Epidermal melanocyte (primary cell): ENCODE measurements at regions not wholly inside any gene's neighbourhood (a gene's known extent, or its start where the extent isn't known, plus 50 kb on each side); places are given as distances from the start of the nearest gene placed in this dataset.
"Not testable (repeated sequence)": the region's sequence is repeated elsewhere in the genome, so short reads cannot be mapped to it uniquely, and the experiment has no call there.

Experiments used
- DNase-seq: peaks from one replicate; pipeline ENCODE4 v3.0.0; 2011; ENCODE audit warnings: low spot score; ENCODE audit not compliant: insufficient read length

- no peak for DNase-seq
Observed at GRCh38 chr1:5164158-5164557, 509.7 kb downstream of the AJAP1 start.

- no peak for DNase-seq
Observed at GRCh38 chr1:5161372-5161771, 507.0 kb downstream of the AJAP1 start.

GRCh38 chr1:5157175-5157574 lies 502.8 kb downstream of the AJAP1 start:
- DNase-seq: no peak

- DNase-seq: no peak
Observed at GRCh38 chr1:5156416-5157120, 502.2 kb downstream of the AJAP1 start.

GRCh38 chr1:5151511-5151910 lies 497.1 kb downstream of the AJAP1 start:
- DNase-seq: no peak

GRCh38 chr1:5150191-5150590 lies 495.8 kb downstream of the AJAP1 start:
- DNase-seq: no peak

GRCh38 chr1:5147806-5148205 lies 493.4 kb downstream of the AJAP1 start:
- DNase-seq: no peak

- DNase-seq: no peak
Observed at GRCh38 chr1:5142389-5142788, 488.0 kb downstream of the AJAP1 start.

- DNase-seq: no peak
Observed at GRCh38 chr1:5141750-5142149, 487.3 kb downstream of the AJAP1 start.

- no peak for DNase-seq
Observed at GRCh38 chr1:5140962-5141361, 486.6 kb downstream of the AJAP1 start.

GRCh38 chr1:5140136-5140535 lies 485.7 kb downstream of the AJAP1 start:
- DNase-seq: no peak

GRCh38 chr1:5129746-5130355 lies 475.4 kb downstream of the AJAP1 start:
- DNase-seq: no peak

- DNase-seq: no peak
Observed at GRCh38 chr1:5125208-5125607, 470.8 kb downstream of the AJAP1 start.

GRCh38 chr1:5120559-5120958 lies 466.1 kb downstream of the AJAP1 start:
- no peak for DNase-seq

GRCh38 chr1:5119366-5120234 lies 465.2 kb downstream of the AJAP1 start:
- no peak for DNase-seq

- DNase-seq: not testable (repeated sequence)
Observed at GRCh38 chr1:5118771-5119170, 464.4 kb downstream of the AJAP1 start.

GRCh38 chr1:5118292-5118691 lies 463.9 kb downstream of the AJAP1 start:
- not testable (repeated sequence) for DNase-seq

GRCh38 chr1:5111581-5111980 lies 457.2 kb downstream of the AJAP1 start:
- DNase-seq: no peak

- DNase-seq: no peak
Observed at GRCh38 chr1:5110508-5110907, 456.1 kb downstream of the AJAP1 start.

- DNase-seq: no peak
Observed at GRCh38 chr1:5109633-5110032, 455.2 kb downstream of the AJAP1 start.

- DNase-seq: no peak
Observed at GRCh38 chr1:5108740-5109139, 454.3 kb downstream of the AJAP1 start.

- no peak for DNase-seq
Observed at GRCh38 chr1:5105744-5106143, 451.3 kb downstream of the AJAP1 start.
